ENCODE measurements at regions not wholly inside any gene's neighbourhood (a gene's known extent, or its start where the extent isn't known, plus 50 kb on each side); places are given as distances from the start of the nearest gene placed in this dataset.

DNA sequence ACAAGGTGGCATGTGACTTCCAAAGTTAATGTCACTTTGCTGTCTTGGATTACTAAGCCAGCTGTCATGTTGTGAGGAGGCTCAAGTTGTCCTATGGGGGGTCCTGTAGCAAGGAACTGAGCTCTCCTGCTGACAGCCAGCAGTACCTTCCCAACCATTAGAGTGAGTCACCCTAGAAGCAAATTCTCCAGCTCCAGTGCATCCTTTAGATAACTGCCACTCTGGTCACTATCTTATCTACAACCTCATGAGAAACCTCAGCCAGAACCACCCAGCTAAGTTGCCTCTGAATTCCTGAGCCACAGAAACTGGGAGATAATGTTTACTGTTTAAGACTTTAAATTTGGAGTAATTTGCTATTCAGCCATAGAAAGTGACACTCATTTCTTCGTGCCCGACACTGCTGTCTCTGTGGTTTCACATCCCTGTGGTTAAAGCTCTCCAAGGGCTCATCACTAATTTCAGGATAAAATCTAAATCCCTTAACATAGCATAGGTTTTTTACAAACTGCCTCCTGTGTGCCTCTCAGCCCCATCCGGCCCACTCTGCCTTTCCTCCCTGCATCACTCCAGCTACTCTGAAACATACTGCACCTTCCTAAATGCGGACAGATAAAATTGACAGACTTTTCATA lies 83.5 kb downstream of the PRR15 start:
- TF ChIP-seq, protein P1, sequence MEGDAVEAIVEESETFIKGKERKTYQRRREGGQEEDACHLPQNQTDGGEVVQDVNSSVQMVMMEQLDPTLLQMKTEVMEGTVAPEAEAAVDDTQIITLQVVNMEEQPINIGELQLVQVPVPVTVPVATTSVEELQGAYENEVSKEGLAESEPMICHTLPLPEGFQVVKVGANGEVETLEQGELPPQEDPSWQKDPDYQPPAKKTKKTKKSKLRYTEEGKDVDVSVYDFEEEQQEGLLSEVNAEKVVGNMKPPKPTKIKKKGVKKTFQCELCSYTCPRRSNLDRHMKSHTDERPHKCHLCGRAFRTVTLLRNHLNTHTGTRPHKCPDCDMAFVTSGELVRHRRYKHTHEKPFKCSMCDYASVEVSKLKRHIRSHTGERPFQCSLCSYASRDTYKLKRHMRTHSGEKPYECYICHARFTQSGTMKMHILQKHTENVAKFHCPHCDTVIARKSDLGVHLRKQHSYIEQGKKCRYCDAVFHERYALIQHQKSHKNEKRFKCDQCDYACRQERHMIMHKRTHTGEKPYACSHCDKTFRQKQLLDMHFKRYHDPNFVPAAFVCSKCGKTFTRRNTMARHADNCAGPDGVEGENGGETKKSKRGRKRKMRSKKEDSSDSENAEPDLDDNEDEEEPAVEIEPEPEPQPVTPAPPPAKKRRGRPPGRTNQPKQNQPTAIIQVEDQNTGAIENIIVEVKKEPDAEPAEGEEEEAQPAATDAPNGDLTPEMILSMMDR (IDR thresholded peaks at IDR 0.05; ENCODE audit: poor library complexity) = no peak
- no peak for TF ChIP-seq EZH2 (IDR thresholded peaks at IDR 0.05; ENCODE audit: borderline replicate concordance)
- no peak for TF ChIP-seq EZH2phosphoT487 (IDR thresholded peaks at IDR 0.05; ENCODE audit: low read depth, severe bottlenecking, unreplicated experiment)
